ENCODE measurements at regions not wholly inside any gene's neighbourhood (a gene's known extent, or its start where the extent isn't known, plus 50 kb on each side); places are given as distances from the start of the nearest gene placed in this dataset.

DNA sequence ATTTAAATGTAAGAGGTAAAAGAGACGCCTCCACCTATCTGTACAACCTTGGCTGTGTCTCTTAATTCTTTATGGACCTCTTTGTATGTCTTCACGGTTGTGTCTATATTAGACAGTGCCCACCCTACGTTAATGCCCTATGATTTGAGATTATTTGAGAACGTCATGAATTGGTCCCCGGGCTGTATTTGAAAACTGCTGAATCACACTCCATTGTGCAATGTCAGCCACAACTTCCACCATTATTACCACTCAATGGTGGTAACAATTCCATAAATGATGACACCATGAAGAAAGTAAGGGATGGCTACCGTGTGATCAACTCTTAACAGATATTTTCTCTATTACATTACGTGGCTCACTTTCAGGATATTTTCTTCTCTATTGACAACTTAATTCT, 182.4 kb upstream of the RBFOX1 start:
- TF ChIP-seq ISL1 (CRISPR knock-in tag; IDR thresholded peaks at IDR 0.05) (no peak), ZC3H10 (CRISPR knock-in tag; IDR thresholded peaks at IDR 0.05) (no peak), OSR1 (CRISPR knock-in tag; IDR thresholded peaks at IDR 0.05) (no peak), ZNF565 (CRISPR knock-in tag; conservative IDR thresholded peaks at IDR 0.05; ENCODE audit: low read depth) (no peak), CREB5 (CRISPR knock-in tag; IDR thresholded peaks at IDR 0.05; ENCODE audit: low read depth) (no peak), CSDC2 (CRISPR knock-in tag; IDR thresholded peaks at IDR 0.05) (no peak), ARNTL (CRISPR knock-in tag; IDR thresholded peaks at IDR 0.05; ENCODE audit: borderline replicate concordance, low read depth) (no peak), RARB (CRISPR knock-in tag; IDR thresholded peaks at IDR 0.05) (no peak), ZNF8 (CRISPR knock-in tag; IDR thresholded peaks at IDR 0.05) (no peak), ZFP30 (CRISPR knock-in tag; IDR thresholded peaks at IDR 0.05) (no peak)
- TF ChIP-seq, protein P1, sequence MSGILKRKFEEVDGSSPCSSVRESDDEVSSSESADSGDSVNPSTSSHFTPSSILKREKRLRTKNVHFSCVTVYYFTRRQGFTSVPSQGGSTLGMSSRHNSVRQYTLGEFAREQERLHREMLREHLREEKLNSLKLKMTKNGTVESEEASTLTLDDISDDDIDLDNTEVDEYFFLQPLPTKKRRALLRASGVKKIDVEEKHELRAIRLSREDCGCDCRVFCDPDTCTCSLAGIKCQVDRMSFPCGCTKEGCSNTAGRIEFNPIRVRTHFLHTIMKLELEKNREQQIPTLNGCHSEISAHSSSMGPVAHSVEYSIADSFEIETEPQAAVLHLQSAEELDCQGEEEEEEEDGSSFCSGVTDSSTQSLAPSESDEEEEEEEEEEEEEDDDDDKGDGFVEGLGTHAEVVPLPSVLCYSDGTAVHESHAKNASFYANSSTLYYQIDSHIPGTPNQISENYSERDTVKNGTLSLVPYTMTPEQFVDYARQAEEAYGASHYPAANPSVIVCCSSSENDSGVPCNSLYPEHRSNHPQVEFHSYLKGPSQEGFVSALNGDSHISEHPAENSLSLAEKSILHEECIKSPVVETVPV (CRISPR knock-in tag; IDR thresholded peaks at IDR 0.05) = no peak
- TF ChIP-seq, protein P2, sequence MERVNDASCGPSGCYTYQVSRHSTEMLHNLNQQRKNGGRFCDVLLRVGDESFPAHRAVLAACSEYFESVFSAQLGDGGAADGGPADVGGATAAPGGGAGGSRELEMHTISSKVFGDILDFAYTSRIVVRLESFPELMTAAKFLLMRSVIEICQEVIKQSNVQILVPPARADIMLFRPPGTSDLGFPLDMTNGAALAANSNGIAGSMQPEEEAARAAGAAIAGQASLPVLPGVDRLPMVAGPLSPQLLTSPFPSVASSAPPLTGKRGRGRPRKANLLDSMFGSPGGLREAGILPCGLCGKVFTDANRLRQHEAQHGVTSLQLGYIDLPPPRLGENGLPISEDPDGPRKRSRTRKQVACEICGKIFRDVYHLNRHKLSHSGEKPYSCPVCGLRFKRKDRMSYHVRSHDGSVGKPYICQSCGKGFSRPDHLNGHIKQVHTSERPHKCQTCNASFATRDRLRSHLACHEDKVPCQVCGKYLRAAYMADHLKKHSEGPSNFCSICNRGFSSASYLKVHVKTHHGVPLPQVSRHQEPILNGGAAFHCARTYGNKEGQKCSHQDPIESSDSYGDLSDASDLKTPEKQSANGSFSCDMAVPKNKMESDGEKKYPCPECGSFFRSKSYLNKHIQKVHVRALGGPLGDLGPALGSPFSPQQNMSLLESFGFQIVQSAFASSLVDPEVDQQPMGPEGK (CRISPR knock-in tag; IDR thresholded peaks at IDR 0.05; ENCODE audit: borderline replicate concordance) = no peak
- TF ChIP-seq, protein P3, sequence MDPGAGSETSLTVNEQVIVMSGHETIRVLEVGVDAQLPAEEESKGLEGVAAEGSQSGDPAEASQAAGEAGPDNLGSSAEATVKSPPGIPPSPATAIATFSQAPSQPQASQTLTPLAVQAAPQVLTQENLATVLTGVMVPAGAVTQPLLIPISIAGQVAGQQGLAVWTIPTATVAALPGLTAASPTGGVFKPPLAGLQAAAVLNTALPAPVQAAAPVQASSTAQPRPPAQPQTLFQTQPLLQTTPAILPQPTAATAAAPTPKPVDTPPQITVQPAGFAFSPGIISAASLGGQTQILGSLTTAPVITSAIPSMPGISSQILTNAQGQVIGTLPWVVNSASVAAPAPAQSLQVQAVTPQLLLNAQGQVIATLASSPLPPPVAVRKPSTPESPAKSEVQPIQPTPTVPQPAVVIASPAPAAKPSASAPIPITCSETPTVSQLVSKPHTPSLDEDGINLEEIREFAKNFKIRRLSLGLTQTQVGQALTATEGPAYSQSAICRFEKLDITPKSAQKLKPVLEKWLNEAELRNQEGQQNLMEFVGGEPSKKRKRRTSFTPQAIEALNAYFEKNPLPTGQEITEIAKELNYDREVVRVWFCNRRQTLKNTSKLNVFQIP (CRISPR knock-in tag; IDR thresholded peaks at IDR 0.05; ENCODE audit: borderline replicate concordance, low read depth) = no peak

All from SK-N-SH treated with all-trans-retinoic acid at 6 μM for 48 hours (cell line).